B cell (primary cell): ENCODE measurements at regions not wholly inside any gene's neighbourhood (a gene's known extent, or its start where the extent isn't known, plus 50 kb on each side); places are given as distances from the start of the nearest gene placed in this dataset.

Experiments
- EZH2 ChIP-seq: IDR thresholded peaks from 2 replicates; pipeline ENCODE4 v1.6.1; 2012; ENCODE audit warnings: borderline replicate concordance, low read depth, mild to moderate bottlenecking, moderate library complexity, low read length; ENCODE audit not compliant: insufficient read depth, poor library complexity, severe bottlenecking
- TF ChIP-seq, protein P1 (sequence below): fragments of 200-600 bp; IDR thresholded peaks from one replicate; pipeline ENCODE4 v1.8.0; 2022; ENCODE audit warnings: antibody characterized with exemption, mild to moderate bottlenecking

- no peak for TF ChIP-seq EZH2
- TF ChIP-seq, protein P1, sequence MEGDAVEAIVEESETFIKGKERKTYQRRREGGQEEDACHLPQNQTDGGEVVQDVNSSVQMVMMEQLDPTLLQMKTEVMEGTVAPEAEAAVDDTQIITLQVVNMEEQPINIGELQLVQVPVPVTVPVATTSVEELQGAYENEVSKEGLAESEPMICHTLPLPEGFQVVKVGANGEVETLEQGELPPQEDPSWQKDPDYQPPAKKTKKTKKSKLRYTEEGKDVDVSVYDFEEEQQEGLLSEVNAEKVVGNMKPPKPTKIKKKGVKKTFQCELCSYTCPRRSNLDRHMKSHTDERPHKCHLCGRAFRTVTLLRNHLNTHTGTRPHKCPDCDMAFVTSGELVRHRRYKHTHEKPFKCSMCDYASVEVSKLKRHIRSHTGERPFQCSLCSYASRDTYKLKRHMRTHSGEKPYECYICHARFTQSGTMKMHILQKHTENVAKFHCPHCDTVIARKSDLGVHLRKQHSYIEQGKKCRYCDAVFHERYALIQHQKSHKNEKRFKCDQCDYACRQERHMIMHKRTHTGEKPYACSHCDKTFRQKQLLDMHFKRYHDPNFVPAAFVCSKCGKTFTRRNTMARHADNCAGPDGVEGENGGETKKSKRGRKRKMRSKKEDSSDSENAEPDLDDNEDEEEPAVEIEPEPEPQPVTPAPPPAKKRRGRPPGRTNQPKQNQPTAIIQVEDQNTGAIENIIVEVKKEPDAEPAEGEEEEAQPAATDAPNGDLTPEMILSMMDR: no peak
Measured at GRCh38 chr5:89399548-89399947, 516.6 kb upstream of the MEF2C start.
